Pancreas (tissue), 10 donors: ENCODE measurements at regions not wholly inside any gene's neighbourhood (a gene's known extent, or its start where the extent isn't known, plus 50 kb on each side); places are given as distances from the start of the nearest gene placed in this dataset.

Experiments
- ATAC-seq, 4 donors: fragments of 200-7000 bp; cut with Tn5 transposase; one replicate each; pipeline versions ENCODE4 v1.8.0 to v1.9.1; 2020; ENCODE audit warnings: mild to moderate bottlenecking in 4 of 4, moderate library complexity in 4 of 4
- DNase-seq, 6 donors: peaks; one replicate each; pipeline ENCODE4 v3.0.0-alpha.2; 2020
- FAIRE-seq: peaks from 2 replicates; lab custom pipeline; 2012; peaks lifted over from hg19 to GRCh38; lab: Jason Lieb, UNC
- H3K27ac ChIP-seq, 4 donors: fragments of 200-600 bp; sonication (generic); 1 replicate in 3 of 4; 2 replicates in 1 of 4; pipeline versions ENCODE4 v1.5.0 to v1.8.0; 2020
- H3K27me3 ChIP-seq, 4 donors: fragments of 200-600 bp; one replicate each; pipeline ENCODE4 v1.8.0; 2021
- H3K36me3 ChIP-seq, 3 donors: fragments of 200-600 bp; sonication (generic) in 1 of 3; one replicate each; pipeline versions ENCODE4 v1.5.0 to v1.8.0; 2020 to 2021
- H3K4me1 ChIP-seq, 3 donors: fragments of 200-600 bp; one replicate each; pipeline ENCODE4 v1.8.0; 2021
- H3K4me3 ChIP-seq, 4 donors: fragments of 200-600 bp; sonication (generic) in 2 of 4; one replicate each; pipeline versions ENCODE4 v1.5.0 to v1.8.0; 2020 to 2021
- H3K9me3 ChIP-seq, 4 donors: fragments of 200-600 bp; one replicate each; pipeline ENCODE4 v1.8.0; 2021
- WGBS, 2 donors: extraction: QIAGEN DNeasy Blood & Tissue Kit; methylation state at CpG; one replicate each; pipeline ENCODE4 v1.1.7; 2013; 5-methylcytosine and 5-hydroxymethylcytosine counted together
- intact Hi-C, 3 donors: fragments of 100-400 bp; cut with DNase I; formaldehyde crosslinking; loops; one replicate each; pipeline versions ENCODE4 v1.11.1 to v1.14.2; 2022
- TF ChIP-seq, protein P1 (sequence below), 4 donors: fragments of 200-600 bp; sonication (generic) in 3 of 4; IDR thresholded peaks; one replicate each; pipeline versions ENCODE4 v1.5.0 to v1.8.0; 2021; ENCODE audit warnings: antibody characterized with exemption in 4 of 4
- donor health status: healthy with polysubstance abuse.
- donor health status: DM: no; HTN: no; CAD: no; lungs with moderate emphysema.
- donor health status: DM: no; HTN: no; CAD: no.
- donor health status: control.
- donor health status: control.
- donor health status: Bipolar disorder and iron deficiency.
- donor health status: DM: yes; HTN: yes; CAD: no.
- donor health status: DM: no; HTN: no; CAD: no.
- donor health status: DM: no; HTN: no; CAD: no.
- donor health status: DM: yes; HTN: yes; CAD: no.

DNA sequence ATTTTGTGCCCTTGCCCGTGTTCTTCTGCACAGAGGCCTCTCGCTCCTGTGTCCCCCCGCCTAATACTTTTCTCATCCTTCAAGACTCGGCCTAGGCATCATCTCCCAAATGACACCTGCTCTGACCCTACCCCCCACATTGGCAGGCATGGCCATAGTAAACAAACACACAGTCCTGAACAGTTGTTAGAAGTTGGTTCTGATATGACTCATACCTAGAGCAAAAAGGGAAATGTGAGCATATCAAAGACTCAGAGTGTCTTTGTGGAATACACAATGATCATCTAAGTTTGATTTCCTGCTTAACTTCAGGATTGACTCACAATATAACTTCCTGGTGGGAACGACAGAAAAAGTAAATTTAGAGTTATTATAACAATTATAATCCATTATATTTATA, 120.5 kb downstream of the POLR2M start:
- TF ChIP-seq, protein P1, sequence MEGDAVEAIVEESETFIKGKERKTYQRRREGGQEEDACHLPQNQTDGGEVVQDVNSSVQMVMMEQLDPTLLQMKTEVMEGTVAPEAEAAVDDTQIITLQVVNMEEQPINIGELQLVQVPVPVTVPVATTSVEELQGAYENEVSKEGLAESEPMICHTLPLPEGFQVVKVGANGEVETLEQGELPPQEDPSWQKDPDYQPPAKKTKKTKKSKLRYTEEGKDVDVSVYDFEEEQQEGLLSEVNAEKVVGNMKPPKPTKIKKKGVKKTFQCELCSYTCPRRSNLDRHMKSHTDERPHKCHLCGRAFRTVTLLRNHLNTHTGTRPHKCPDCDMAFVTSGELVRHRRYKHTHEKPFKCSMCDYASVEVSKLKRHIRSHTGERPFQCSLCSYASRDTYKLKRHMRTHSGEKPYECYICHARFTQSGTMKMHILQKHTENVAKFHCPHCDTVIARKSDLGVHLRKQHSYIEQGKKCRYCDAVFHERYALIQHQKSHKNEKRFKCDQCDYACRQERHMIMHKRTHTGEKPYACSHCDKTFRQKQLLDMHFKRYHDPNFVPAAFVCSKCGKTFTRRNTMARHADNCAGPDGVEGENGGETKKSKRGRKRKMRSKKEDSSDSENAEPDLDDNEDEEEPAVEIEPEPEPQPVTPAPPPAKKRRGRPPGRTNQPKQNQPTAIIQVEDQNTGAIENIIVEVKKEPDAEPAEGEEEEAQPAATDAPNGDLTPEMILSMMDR (IDR thresholded peaks at IDR 0.05): no peak
- Histone ChIP-seq H3K4me1 (no peaks in the 10 kb centered on the region), H3K27ac (no peak overlapping the region), H3K27me3 (peaks cover 0 to 6% (median 0%) of the 10 kb centered on the region in 4 donors), H3K36me3 (no peaks in the 10 kb centered on the region), H3K4me3 (no peak overlapping the region), H3K9me3 (no peaks in the 10 kb centered on the region)
- intact Hi-C loops: no loop called here
- 75 to 83% methylated on average over 5 of the region's 5 CpGs for WGBS, 2 donors
- DNase-seq (no peak), ATAC-seq (no peak), FAIRE-seq (no peak)

- no peaks in the 10 kb centered on the region for H3K9me3 ChIP-seq
- WGBS, 2 donors: 92% methylated on average over 2 of the region's 2 CpGs
- peaks cover 0 to 6% (median 0%) of the 10 kb centered on the region in 4 donors for H3K27me3 ChIP-seq
- no peak for ATAC-seq
- FAIRE-seq: no peak
- DNase-seq: no peak
- TF ChIP-seq, protein P1 (IDR thresholded peaks at IDR 0.05): no peak
- H3K36me3 ChIP-seq: no peaks in the 10 kb centered on the region
- H3K27ac ChIP-seq: no peak overlapping the region
- intact Hi-C loops: no loop called here
- H3K4me3 ChIP-seq: no peak overlapping the region
- no peaks in the 10 kb centered on the region for H3K4me1 ChIP-seq
These were observed 121.5 kb downstream of the POLR2M start for GRCh38 chr15:57827971-57828370.

GRCh38 chr15:57832183-57832582, 125.7 kb downstream of the POLR2M start:
- TF ChIP-seq, protein P1 (IDR thresholded peaks at IDR 0.05): no peak
- Histone ChIP-seq H3K27ac (no peak overlapping the region), H3K4me1 (no peaks in the 10 kb centered on the region), H3K36me3 (no peaks in the 10 kb centered on the region), H3K9me3 (no peaks in the 10 kb centered on the region), H3K27me3 (peaks cover 0 to 6% (median 0%) of the 10 kb centered on the region in 4 donors), H3K4me3 (no peak overlapping the region)
- FAIRE-seq (no peak), ATAC-seq (no peak), DNase-seq (no peak)
- 82 to 87% methylated on average over 1 of the region's 1 CpG for WGBS, 2 donors
- intact Hi-C loops: no loop called here

GRCh38 chr15:57835119-57835518, 128.6 kb downstream of the POLR2M start:
- Histone ChIP-seq H3K4me3 (no peak overlapping the region), H3K4me1 (no peaks in the 10 kb centered on the region), H3K9me3 (no peaks in the 10 kb centered on the region), H3K36me3 (no peaks in the 10 kb centered on the region), H3K27ac (no peak overlapping the region), H3K27me3 (peaks cover 0 to 6% (median 0%) of the 10 kb centered on the region in 4 donors)
- DNase-seq (no peak), FAIRE-seq (no peak), ATAC-seq (no peak)
- TF ChIP-seq, protein P1 (IDR thresholded peaks at IDR 0.05): no peak
- intact Hi-C loops: no loop called here
- 82 to 88% methylated on average over 3 of the region's 3 CpGs for WGBS, 2 donors

- Histone ChIP-seq H3K4me1 (no peaks in the 10 kb centered on the region), H3K4me3 (no peak overlapping the region), H3K27ac (no peak overlapping the region), H3K36me3 (no peaks in the 10 kb centered on the region), H3K27me3 (no peaks in the 10 kb centered on the region), H3K9me3 (no peaks in the 10 kb centered on the region)
- FAIRE-seq (no peak), DNase-seq (no peak), ATAC-seq (no peak)
- intact Hi-C loops: no loop called here
- TF ChIP-seq, protein P1 (IDR thresholded peaks at IDR 0.05): no peak
- WGBS, 2 donors: 54 to 67% methylated on average over 5 of the region's 5 CpGs
These were observed 142.8 kb downstream of the POLR2M start for GRCh38 chr15:57849317-57849716.
